Esophagus muscularis mucosa (tissue), 4 donors: ENCODE measurements at regions not wholly inside any gene's neighbourhood (a gene's known extent, or its start where the extent isn't known, plus 50 kb on each side); places are given as distances from the start of the nearest gene placed in this dataset.

ENCODE experiments used
- DNase-seq: peaks from one replicate; pipeline ENCODE4 v3.0.0-alpha.2; 2017; ENCODE audit errors: extremely low spot score
- H3K27ac ChIP-seq, 4 donors: fragments of 200-600 bp; sonication (generic); replicated peaks in 1 of 4; 1 replicate in 3 of 4; 2 replicates in 1 of 4; pipeline ENCODE4 v1.5.1; 2016 to 2019; ENCODE audit warnings: mild to moderate bottlenecking in 1 of 4
- H3K27me3 ChIP-seq, 4 donors: fragments of 200-600 bp; sonication (generic); one replicate each; pipeline versions ENCODE4 v1.5.1 to v1.6.0; 2016 to 2019
- H3K36me3 ChIP-seq, 4 donors: fragments of 200-600 bp; sonication (generic); one replicate each; pipeline ENCODE4 v1.5.1; 2016 to 2019
- H3K4me1 ChIP-seq, 4 donors: fragments of 200-600 bp; sonication (generic); one replicate each; pipeline ENCODE4 v1.5.1; 2016 to 2019
- H3K4me3 ChIP-seq, 4 donors: fragments of 200-600 bp; sonication (generic); 1 replicate in 2 of 4; 2 replicates in 2 of 4; pipeline ENCODE4 v1.5.1; 2016 to 2019; ENCODE audit warnings: mild to moderate bottlenecking in 4 of 4, moderate library complexity in 1 of 4
- H3K9me3 ChIP-seq, 4 donors: fragments of 200-600 bp; sonication (generic); 1 replicate in 3 of 4; 2 replicates in 1 of 4; pipeline ENCODE4 v1.5.1; 2016 to 2019
- CTCF ChIP-seq, 3 experiments: fragments of 200-600 bp in 2 of 3; fragments of 450-650 bp in 1 of 3; sonication (generic) in 2 of 3; IDR thresholded peaks; one replicate each; pipeline ENCODE4 v1.5.1; 2017 to 2019; ENCODE audit warnings: antibody characterized with exemption in 3 of 3, mild to moderate bottlenecking in 2 of 3, moderate library complexity in 1 of 3
- EP300 ChIP-seq: sonication (generic); formaldehyde crosslinking; IDR thresholded peaks from one replicate; pipeline ENCODE4 v1.6.1; 2017; ENCODE audit warnings: antibody characterized with exemption
- POLR2A ChIP-seq: fragments of 450-650 bp; IDR thresholded peaks from one replicate; pipeline ENCODE4 v1.6.1; 2017; ENCODE audit warnings: antibody characterized with exemption, moderate library complexity, mild to moderate bottlenecking, low read depth
- POLR2AphosphoS5 ChIP-seq, 2 donors: sonication (generic); formaldehyde crosslinking; IDR thresholded peaks; one replicate each; pipeline ENCODE4 v1.6.1; 2017; ENCODE audit warnings: antibody characterized with exemption in 2 of 2
- WGBS: methylation state at CpG from one replicate; pipeline ENCODE4 v1.1.5; 2018; 5-methylcytosine and 5-hydroxymethylcytosine counted together
- intact Hi-C: fragments of 100-400 bp; cut with DNase I; formaldehyde crosslinking; loops from one replicate; pipeline ENCODE4 v1.15.1; 2023

GRCh38 chr10:2918489-2918888, 148.9 kb upstream of the PFKP start:
- Histone ChIP-seq H3K36me3 (no peaks in the 10 kb centered on the region), H3K27me3 (peaks cover 0 to 24% (median 0%) of the 10 kb centered on the region in 4 donors), H3K9me3 (no peaks in the 10 kb centered on the region), H3K27ac (no peak overlapping the region), H3K4me3 (no peak overlapping the region), H3K4me1 (no peaks in the 10 kb centered on the region)
- no peak for DNase-seq
- WGBS = 74% methylated on average over 1 of the region's 1 CpG
- intact Hi-C loops = no loop called here
- TF ChIP-seq POLR2A (no peak), CTCF (IDR thresholded peaks at IDR 0.05) (no peak), EP300 (no peak)

- H3K36me3 ChIP-seq = no peaks in the 10 kb centered on the region
- no peaks in the 10 kb centered on the region for H3K9me3 ChIP-seq
- no peak for DNase-seq
- H3K27ac ChIP-seq = no peak overlapping the region
- TF ChIP-seq CTCF (IDR thresholded peaks at IDR 0.05) (no peak), POLR2AphosphoS5 (IDR thresholded peaks at IDR 0.05) (no peak), POLR2A (no peak), EP300 (no peak)
- no peaks in the 10 kb centered on the region for H3K4me1 ChIP-seq
- WGBS = 70% methylated on average over 8 of the region's 10 CpGs
- peaks cover 0 to 29% (median 0%) of the 10 kb centered on the region in 4 donors for H3K27me3 ChIP-seq
- intact Hi-C loops = no loop called here
- no peak overlapping the region for H3K4me3 ChIP-seq
Measured at GRCh38 chr10:2917926-2918325, 149.4 kb upstream of the PFKP start.

GRCh38 chr10:2915412-2915811, 151.9 kb upstream of the PFKP start:
- 96% methylated on average over 9 of the region's 11 CpGs for WGBS
- H3K9me3 ChIP-seq = no peaks in the 10 kb centered on the region
- H3K27ac ChIP-seq = no peak overlapping the region
- intact Hi-C loops = no loop called here
- peaks cover 0 to 24% (median 0%) of the 10 kb centered on the region in 4 donors for H3K27me3 ChIP-seq
- no peaks in the 10 kb centered on the region for H3K4me1 ChIP-seq
- no peaks in the 10 kb centered on the region for H3K36me3 ChIP-seq
- no peak for TF ChIP-seq EP300
- DNase-seq = no peak
- H3K4me3 ChIP-seq = no peak overlapping the region

GRCh38 chr10:2914741-2915140, 152.6 kb upstream of the PFKP start:
- H3K27me3 ChIP-seq = peaks cover 0 to 24% (median 0%) of the 10 kb centered on the region in 4 donors
- H3K27ac ChIP-seq = no peak overlapping the region
- no peaks in the 10 kb centered on the region for H3K36me3 ChIP-seq
- no peak for TF ChIP-seq POLR2AphosphoS5 (IDR thresholded peaks at IDR 0.05)
- TF ChIP-seq POLR2A = no peak
- no peak for TF ChIP-seq CTCF (IDR thresholded peaks at IDR 0.05)
- no peak for TF ChIP-seq EP300
- H3K9me3 ChIP-seq = no peaks in the 10 kb centered on the region
- no peak for DNase-seq
- 84% methylated on average over 5 of the region's 5 CpGs for WGBS
- no peaks in the 10 kb centered on the region for H3K4me1 ChIP-seq
- intact Hi-C loops = no loop called here
- H3K4me3 ChIP-seq = no peak overlapping the region

GRCh38 chr10:2913474-2913873, 153.9 kb upstream of the PFKP start:
- Histone ChIP-seq H3K9me3 (no peaks in the 10 kb centered on the region), H3K27ac (no peak overlapping the region), H3K27me3 (peaks cover 0 to 24% (median 0%) of the 10 kb centered on the region in 4 donors), H3K36me3 (no peaks in the 10 kb centered on the region), H3K4me3 (no peak overlapping the region), H3K4me1 (peaks cover 0 to 4% (median 0%) of the 10 kb centered on the region in 4 donors)
- no peak for TF ChIP-seq EP300
- no peak for TF ChIP-seq POLR2A
- TF ChIP-seq CTCF (IDR thresholded peaks at IDR 0.05) = no peak
- no peak for TF ChIP-seq POLR2AphosphoS5 (IDR thresholded peaks at IDR 0.05)
- no peak for DNase-seq
- 55% methylated on average over 4 of the region's 4 CpGs for WGBS
- intact Hi-C loops = no loop called here
